IMR-90 (cell line): ENCODE measurements at regions not wholly inside any gene's neighbourhood (a gene's known extent, or its start where the extent isn't known, plus 50 kb on each side); places are given as distances from the start of the nearest gene placed in this dataset.
A peak's percentile ranks its signal among the peaks of the same experiment; 100 is the strongest.

Experiments used
- ATAC-seq: fragments of 200-7000 bp; cut with Tn5 transposase; 2 replicates; pipeline ENCODE4 v1.9.1; 2020; ENCODE audit warnings: low read depth, mild to moderate bottlenecking, moderate library complexity
- BruUV-seq: library from RNA; stranded (reverse); fragments of 400-500 nt; replicated peaks from 2 replicates; lab custom pipeline; 2021; lab: Mats Ljungman, UMichigan
- CTCF ChIA-PET: fragments of 300-600 bp; formaldehyde crosslinking; extraction: SDS; loops from one replicate; lab custom pipeline; 2021; ENCODE audit warnings: antibody characterized with exemption; lab: Yijun Ruan, JAX
- POLR2A ChIA-PET: fragments of 300-600 bp; sonication (Branson Sonifier 250); formaldehyde crosslinking; loops from one replicate; lab custom pipeline; 2022; ENCODE audit warnings: antibody characterized with exemption; ENCODE audit not compliant: unreplicated experiment; lab: Charles Lee
- DNase-seq: peaks from one replicate; pipeline ENCODE4 v3.0.0; 2013
- H2AFZ ChIP-seq: replicated peaks from 2 replicates; pipeline ENCODE3; 2013; ENCODE audit warnings: low read length, mild to moderate bottlenecking; ENCODE audit not compliant: poor library complexity
- H2AK5ac ChIP-seq: 2 replicates; pipeline ENCODE4 v1.6.1; 2013; ENCODE audit warnings: low read depth, low read length, inconsistent platforms
- H2AK9ac ChIP-seq: replicated peaks from 2 replicates; pipeline ENCODE3; 2013; ENCODE audit warnings: mild to moderate bottlenecking, low read depth, low read length, moderate library complexity; ENCODE audit not compliant: poor library complexity
- H2BK120ac ChIP-seq: 2 replicates; pipeline ENCODE4 v1.6.1; 2013; ENCODE audit warnings: low read depth, low read length, inconsistent platforms
- H2BK15ac ChIP-seq: 3 replicates; pipeline ENCODE4 v1.6.1; 2013; ENCODE audit warnings: low read depth, low read length, inconsistent platforms
- H2BK20ac ChIP-seq: 2 replicates; pipeline ENCODE4 v1.6.1; 2013; ENCODE audit warnings: low read depth, mild to moderate bottlenecking, inconsistent platforms, low read length, moderate library complexity
- H2BK5ac ChIP-seq: 2 replicates; pipeline ENCODE4 v1.6.1; 2013; ENCODE audit warnings: mild to moderate bottlenecking, low read depth, low read length, inconsistent platforms; ENCODE audit not compliant: poor library complexity, severe bottlenecking
- H3K14ac ChIP-seq: replicated peaks from 2 replicates; pipeline ENCODE4 v1.6.1; 2013; ENCODE audit warnings: low read depth, low read length, inconsistent platforms
- H3K18ac ChIP-seq: 2 replicates; pipeline ENCODE4 v1.6.1; 2013; ENCODE audit warnings: low read depth, low read length, control low read depth
- H3K23ac ChIP-seq: 2 replicates; pipeline ENCODE4 v1.6.1; 2013; ENCODE audit warnings: low read depth, low read length, inconsistent platforms
- H3K27ac ChIP-seq: 2 replicates; pipeline ENCODE4 v1.5.1; 2013; ENCODE audit warnings: mild to moderate bottlenecking, control low read depth, low read length; ENCODE audit not compliant: insufficient read depth
- H3K27me3 ChIP-seq: 2 replicates; pipeline ENCODE4 v1.6.1; 2013; ENCODE audit warnings: low read length; ENCODE audit not compliant: control insufficient read depth, insufficient read depth
- H3K36me3 ChIP-seq: 2 replicates; pipeline ENCODE4 v1.6.1; 2013; ENCODE audit warnings: low read length, mixed read lengths; ENCODE audit not compliant: control insufficient read depth, insufficient read depth
- H3K4ac ChIP-seq: 2 replicates; pipeline ENCODE4 v1.6.1; 2013; ENCODE audit warnings: low read depth, low read length, inconsistent platforms
- H3K4me1 ChIP-seq: 2 replicates; pipeline ENCODE4 v1.6.1; 2013; ENCODE audit warnings: low read length, mixed read lengths; ENCODE audit not compliant: control insufficient read depth, insufficient read depth
- H3K4me2 ChIP-seq: 2 replicates; pipeline ENCODE4 v1.6.1; 2013; ENCODE audit warnings: low read depth, mild to moderate bottlenecking, control low read depth, low read length, moderate library complexity
- H3K4me3 ChIP-seq: 2 replicates; pipeline ENCODE4 v1.5.1; 2013; ENCODE audit warnings: low read depth, mild to moderate bottlenecking, control low read depth, low read length, moderate library complexity; ENCODE audit not compliant: insufficient read depth
- H3K56ac ChIP-seq: 2 replicates; pipeline ENCODE4 v1.6.1; 2013; ENCODE audit warnings: low read length, inconsistent platforms; ENCODE audit not compliant: insufficient read depth; ENCODE audit errors: extremely low read depth
- H3K79me1 ChIP-seq, 2 experiments: 2 replicates each; pipeline ENCODE4 v1.6.1; 2013; ENCODE audit warnings: low read length in 2 of 2, inconsistent platforms in 1 of 2, low read depth in 1 of 2
- H3K9ac ChIP-seq: 2 replicates; pipeline ENCODE4 v1.6.1; 2013; ENCODE audit warnings: low read depth, low read length, control low read depth
- H3K9me1 ChIP-seq: 2 replicates; pipeline ENCODE4 v1.6.1; 2013; ENCODE audit warnings: low read length, inconsistent platforms; ENCODE audit not compliant: insufficient read depth
- H3K9me3 ChIP-seq: 2 replicates; pipeline ENCODE4 v1.6.1; 2013; ENCODE audit warnings: low read length; ENCODE audit not compliant: control insufficient read depth, insufficient read depth
- H4K20me1 ChIP-seq: 2 replicates; pipeline ENCODE4 v1.6.1; 2013; ENCODE audit warnings: low read length, inconsistent platforms; ENCODE audit not compliant: insufficient read depth
- H4K5ac ChIP-seq: 2 replicates; pipeline ENCODE4 v1.6.1; 2013; ENCODE audit warnings: mild to moderate bottlenecking, low read depth, low read length, control low read depth
- H4K8ac ChIP-seq, 2 experiments: 2 replicates each; pipeline ENCODE4 v1.6.1; 2013; ENCODE audit warnings: low read depth in 2 of 2, low read length in 2 of 2, control low read depth in 1 of 2, inconsistent platforms in 1 of 2
- H4K91ac ChIP-seq: 2 replicates; pipeline ENCODE4 v1.6.1; 2013; ENCODE audit warnings: low read depth, low read length, inconsistent platforms; ENCODE audit not compliant: insufficient read depth
- BHLHE40 ChIP-seq: fragments of 150-350 bp; IDR thresholded peaks from 2 replicates; pipeline ENCODE4 v1.6.1; 2016; ENCODE audit warnings: mild to moderate bottlenecking, low read depth, low read length
- CHD1 ChIP-seq: IDR thresholded peaks from 2 replicates; pipeline ENCODE4 v1.6.1; 2012; ENCODE audit warnings: low read depth, low read length, improper control_type of control experiment
- SMC3 ChIP-seq: fragments of 150-350 bp; IDR thresholded peaks from 2 replicates; pipeline ENCODE4 v1.6.1; 2016; ENCODE audit warnings: low read depth, mild to moderate bottlenecking, antibody characterized with exemption, low read length, moderate library complexity
- USF2 ChIP-seq: fragments of 150-350 bp; IDR thresholded peaks from 2 replicates; pipeline ENCODE4 v1.6.1; 2017; ENCODE audit warnings: mild to moderate bottlenecking, antibody characterized with exemption, low read length, low read depth
- WGBS, 2 experiments: methylation state at CpG; one replicate each; pipeline versions ENCODE4 v1.1.5 to v1.1.7; 2013; ENCODE audit warnings: missing lambda C conversion rate in 2 of 2; ENCODE audit not compliant: insufficient read length in 1 of 2; ENCODE audit errors: extremely low coverage in 2 of 2; 5-methylcytosine and 5-hydroxymethylcytosine counted together
- dilution Hi-C: fragments of 300-500 bp; cut with HindIII; formaldehyde crosslinking; loops from one replicate; pipeline ENCODE4 v1.14.3; 2018; ENCODE audit warnings: low sequenced_read_pairs; ENCODE audit not compliant: unreplicated experiment
- in situ Hi-C: fragments of 300-500 bp; cut with MboI; formaldehyde crosslinking; loops from 3 replicates; pipeline ENCODE4 v1.14.3; 2019; ENCODE audit warnings: low sequenced_read_pairs, inconsistent platforms, mixed read lengths
- intact Hi-C: fragments of 100-400 bp; cut with micrococcal nuclease; formaldehyde crosslinking; loops from 2 replicates; pipeline ENCODE4 v1.10.0; 2022

GRCh38 chr12:92036771-92037453 is 108.7 kb downstream of the BTG1 start:
- TF ChIP-seq SMC3 (no peak), USF2 (no peak), CHD1 (no peak), BHLHE40 (no peak)
- dilution Hi-C loops = no loop called here
- peak overlapping the region; percentile 27 for H2BK5ac ChIP-seq
- no peak overlapping the region for H2AK9ac ChIP-seq
- peaks cover 0 to 3% of the 10 kb centered on the region in 2 experiments; a peak in 1 of 4 replicates for H3K79me1 ChIP-seq
- no TSS peak for BruUV-seq
- no peak overlapping the region for H2AFZ ChIP-seq
- H3K56ac ChIP-seq = no peak overlapping the region
- POLR2A ChIA-PET = no interaction called here
- H4K8ac ChIP-seq = peak overlapping the region in 1 of 2 experiments; percentile 28; a peak in 1 of 4 replicates
- H3K4me3 ChIP-seq = no peak overlapping the region
- H2BK15ac ChIP-seq = peak overlapping the region; percentile 76; the same call in 1 of the 3 replicates
- CTCF ChIA-PET = no interaction called here
- WGBS, 2 experiments = 100% methylated on average over 2 of the region's 6 CpGs; no CpG with 5 or more reads in 1 of the 2 experiments
- peak; percentile 67 for DNase-seq
- H4K91ac ChIP-seq = no peak overlapping the region; the same call in 1 of the 2 replicates
- H3K4me1 ChIP-seq = peaks cover 4% of the 10 kb centered on the region
- no peaks in the 10 kb centered on the region for H4K20me1 ChIP-seq
- H3K9ac ChIP-seq = no peak overlapping the region
- H3K9me3 ChIP-seq = no peaks in the 10 kb centered on the region
- H3K9me1 ChIP-seq = peaks cover 6% of the 10 kb centered on the region; the same call in 1 of the 2 replicates
- peak overlapping the region; percentile 66; the same call in 1 of the 2 replicates for H2BK20ac ChIP-seq
- peak; percentile 15; the same call in 1 of the 2 replicates for ATAC-seq
- H3K14ac ChIP-seq = peak overlapping the region; percentile 69; the same call in 1 of the 2 replicates
- peak overlapping the region; percentile 63 for H3K18ac ChIP-seq
- no peak overlapping the region for H3K4me2 ChIP-seq
- H2AK5ac ChIP-seq = peak overlapping the region; percentile 66; the same call in 1 of the 2 replicates
- in situ Hi-C loops = no loop called here
- no peak overlapping the region for H3K27ac ChIP-seq
- H3K4ac ChIP-seq = peak overlapping the region; percentile 46; the same call in 1 of the 2 replicates
- no peaks in the 10 kb centered on the region for H3K27me3 ChIP-seq
- H3K36me3 ChIP-seq = no peaks in the 10 kb centered on the region
- intact Hi-C loops = no loop called here
- peak overlapping the region; percentile 17; the same call in 1 of the 2 replicates for H3K23ac ChIP-seq
- peak overlapping the region; percentile 44; the same call in 1 of the 2 replicates for H4K5ac ChIP-seq
- H2BK120ac ChIP-seq = peak overlapping the region; percentile 55; the same call in 1 of the 2 replicates
